ENCODE measurements at regions not wholly inside any gene's neighbourhood (a gene's known extent, or its start where the extent isn't known, plus 50 kb on each side); places are given as distances from the start of the nearest gene placed in this dataset.

GRCh38 chr11:69985641-69986439 is 92.3 kb upstream of the ANO1 start:
- DNase-seq (ENCODE audit: low spot score) (no peak), FAIRE-seq (no peak)

DNA sequence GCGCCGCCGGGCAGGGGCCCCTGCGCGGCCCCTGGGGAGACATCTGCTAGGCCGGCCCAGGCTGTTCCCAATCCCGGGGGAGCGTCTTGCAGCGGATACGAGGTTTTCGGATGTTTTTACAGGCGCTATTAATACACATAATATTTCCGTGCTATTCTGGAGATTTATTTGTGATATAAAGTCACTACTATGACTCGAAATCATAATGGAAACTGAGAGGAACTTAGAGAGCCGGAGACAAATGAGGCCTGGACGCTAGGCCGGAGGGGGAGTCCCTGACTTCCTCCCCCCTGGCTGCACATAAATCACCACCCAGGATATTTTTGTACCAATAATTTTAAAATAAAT is 91.7 kb upstream of the ANO1 start:
- no peak for FAIRE-seq

GRCh38 chr11:69986830-69987229 is 91.3 kb upstream of the ANO1 start:
- DNase-seq (ENCODE audit: low spot score) = no peak
- FAIRE-seq = no peak

More for the DNA sequence above, 91.7 kb upstream of the ANO1 start:
- DNase-seq (ENCODE audit: low spot score) = no peak

GRCh38 chr11:69992026-69992425 is 86.1 kb upstream of the ANO1 start:
- FAIRE-seq = no peak

GRCh38 chr11:69992943-69993694 is 85.0 kb upstream of the ANO1 start:
- FAIRE-seq = no peak
- DNase-seq (ENCODE audit: low spot score) = no peak

More at GRCh38 chr11:69992026-69992425, 86.1 kb upstream of the ANO1 start:
- no peak for DNase-seq (ENCODE audit: low spot score)

DNA sequence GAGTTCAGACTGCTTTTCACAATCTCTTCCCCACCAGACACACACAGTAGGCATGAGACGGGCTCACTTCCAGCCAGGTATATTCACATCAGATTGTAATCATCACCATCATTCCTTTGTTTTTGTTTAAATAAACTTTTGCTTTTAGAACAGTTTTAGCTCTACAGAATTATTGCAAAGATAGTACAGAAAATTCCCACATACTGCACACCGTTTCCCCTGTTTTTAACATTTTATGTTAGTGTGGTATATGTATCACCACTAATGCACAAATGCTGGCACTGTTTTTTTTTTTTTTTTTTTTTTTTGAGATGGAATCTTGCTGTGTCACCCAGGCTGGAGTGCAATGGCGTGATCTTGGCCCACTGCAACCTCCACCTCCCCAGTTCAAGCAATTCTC is 83.3 kb upstream of the ANO1 start:
- DNase-seq (ENCODE audit: low spot score) (no peak), FAIRE-seq (no peak)

GRCh38 chr11:69995697-69996096 is 82.4 kb upstream of the ANO1 start:
- DNase-seq (ENCODE audit: low spot score) (no peak), FAIRE-seq (no peak)

DNA sequence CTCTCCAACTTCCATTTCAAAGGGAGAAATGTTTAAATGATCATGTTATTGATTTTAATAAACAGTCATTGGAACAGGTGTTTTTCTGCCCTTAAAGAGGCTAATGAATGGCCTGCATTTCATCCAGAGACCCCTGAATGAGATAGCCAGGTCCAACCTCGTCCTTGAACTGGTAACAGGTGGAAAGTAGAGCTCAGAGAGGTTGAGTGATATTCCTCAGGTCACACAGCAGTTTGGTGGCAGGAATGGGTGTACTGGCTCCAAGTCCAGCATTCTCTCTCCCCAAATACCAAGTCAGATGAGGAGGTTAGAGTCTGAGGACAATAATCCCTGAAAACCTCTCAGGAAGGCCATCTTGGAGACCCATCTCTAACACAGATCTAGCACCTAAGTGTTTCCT is 81.7 kb upstream of the ANO1 start:
- DNase-seq (ENCODE audit: low spot score) = no peak
- no peak for FAIRE-seq

DNA sequence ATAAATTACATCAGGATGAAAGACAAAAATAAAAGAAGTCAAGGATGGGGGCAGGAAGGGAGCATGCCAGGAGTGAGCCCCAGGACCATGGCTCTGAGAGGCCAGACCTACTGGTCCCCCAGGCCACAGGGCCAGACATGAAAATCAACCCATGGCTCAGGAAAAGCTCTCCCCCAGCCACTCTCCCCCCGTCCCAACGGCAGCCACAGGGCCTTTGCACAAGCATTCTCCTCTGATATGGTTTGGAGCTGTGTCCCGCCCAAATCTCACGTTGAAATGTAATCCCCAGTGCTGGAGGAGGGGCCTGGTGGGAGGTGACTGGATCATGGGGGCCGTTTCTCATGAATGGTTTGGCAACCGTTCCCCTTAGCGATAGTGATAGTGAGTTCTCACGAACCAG is 80.8 kb upstream of the ANO1 start:
- FAIRE-seq = no peak
- no peak for DNase-seq (ENCODE audit: low spot score)

DNA sequence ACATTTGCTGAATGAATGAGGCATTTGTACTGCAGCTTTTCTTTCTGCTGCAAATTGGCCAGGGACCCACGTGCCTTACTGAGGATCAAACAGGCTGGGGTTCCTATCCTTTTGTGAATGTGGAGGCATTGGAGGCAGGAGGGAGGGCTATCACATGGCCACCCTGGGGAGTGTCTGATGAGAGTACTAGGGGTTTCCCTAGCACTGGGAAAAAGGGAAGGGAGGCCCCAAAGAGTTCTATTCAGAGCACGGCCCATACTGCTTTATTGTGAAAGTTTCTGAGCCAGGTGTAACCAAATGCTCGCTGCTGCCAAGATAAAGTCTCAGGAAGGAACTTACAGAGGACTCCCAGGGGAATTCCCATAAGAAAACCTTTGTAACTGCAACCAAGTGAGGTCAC is 78.4 kb upstream of the ANO1 start:
- no peak for FAIRE-seq
- peak; percentile 27 for DNase-seq (ENCODE audit: low spot score)

DNA sequence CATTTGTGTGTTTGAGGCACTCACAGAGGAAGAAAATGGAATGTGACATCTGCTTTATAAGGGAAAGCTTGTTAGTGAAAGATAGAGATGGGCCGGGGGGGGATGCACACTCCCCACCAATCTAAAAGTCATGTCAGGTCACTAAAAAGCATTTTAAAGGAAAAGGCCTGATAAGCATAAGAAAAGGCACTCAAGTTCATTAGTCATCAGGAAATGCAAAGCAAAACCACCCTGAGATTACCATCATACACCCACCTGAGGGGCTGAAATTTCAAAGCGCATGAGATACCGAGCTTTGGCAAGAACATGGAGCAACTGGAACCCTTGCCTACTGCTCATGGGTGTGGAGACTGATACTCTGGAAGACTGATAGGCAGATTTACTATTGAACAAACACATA is 77.9 kb upstream of the ANO1 start:
- no peak for DNase-seq (ENCODE audit: low spot score)
- FAIRE-seq = no peak

GRCh38 chr11:70001246-70001645 is 76.9 kb upstream of the ANO1 start:
- FAIRE-seq = no peak
- DNase-seq (ENCODE audit: low spot score) = no peak

- no peak for FAIRE-seq
- no peak for DNase-seq (ENCODE audit: low spot score)
Observed at GRCh38 chr11:70002433-70002832, 75.7 kb upstream of the ANO1 start.

- DNase-seq (ENCODE audit: low spot score) = peak; percentile 54
- FAIRE-seq = no peak
Observed at GRCh38 chr11:70005107-70005818, 72.9 kb upstream of the ANO1 start.

- no peak for DNase-seq (ENCODE audit: low spot score)
Observed at GRCh38 chr11:70007796-70008195, 70.3 kb upstream of the ANO1 start.

DNA sequence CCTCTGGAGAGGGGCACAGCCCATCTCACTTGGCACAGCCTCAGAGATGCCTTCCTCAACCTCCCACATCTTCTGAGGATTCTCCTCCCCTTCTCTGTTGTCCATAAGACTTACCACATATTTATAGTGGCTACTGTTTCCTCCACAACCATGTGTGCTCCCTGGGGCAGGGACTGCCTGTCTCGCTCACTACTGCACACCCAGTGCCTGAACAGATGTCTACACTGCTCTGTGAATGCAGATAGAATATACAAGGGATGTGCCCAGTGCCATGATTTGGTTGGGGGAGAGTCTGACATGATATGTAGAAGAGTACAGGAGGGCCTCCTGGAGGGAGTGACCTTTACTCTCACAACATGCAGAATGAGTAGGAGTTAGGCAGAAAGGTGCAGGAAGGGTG is 67.3 kb upstream of the ANO1 start:
- peak; percentile 52 for FAIRE-seq
- DNase-seq (ENCODE audit: low spot score) = no peak

More at GRCh38 chr11:70007796-70008195, 70.3 kb upstream of the ANO1 start:
- FAIRE-seq = no peak

GRCh38 chr11:70012134-70012733 is 65.9 kb upstream of the ANO1 start:
- FAIRE-seq = peak; percentile 23
- DNase-seq (ENCODE audit: low spot score) = no peak

DNA sequence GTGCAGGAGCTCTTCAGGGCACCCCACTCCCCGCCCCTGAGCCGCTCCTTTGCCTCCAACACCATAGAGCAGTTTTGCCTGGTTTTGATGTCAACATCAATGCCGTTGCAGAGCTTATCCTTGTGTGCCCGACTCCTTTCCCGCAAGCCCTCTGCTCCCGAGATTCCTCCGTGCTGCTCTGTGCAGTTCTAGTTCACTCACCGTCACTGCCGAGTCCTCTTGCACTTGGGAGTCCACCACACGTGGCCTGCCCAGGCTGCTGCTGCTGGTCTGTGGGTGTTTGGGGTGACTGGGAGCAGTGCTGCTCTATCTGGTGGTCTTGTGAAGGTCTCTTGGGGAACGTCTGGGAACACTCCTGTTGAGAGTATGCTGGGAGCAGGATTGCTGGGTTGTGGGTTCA is 63.8 kb upstream of the ANO1 start:
- FAIRE-seq = peak; percentile 82

DNA sequence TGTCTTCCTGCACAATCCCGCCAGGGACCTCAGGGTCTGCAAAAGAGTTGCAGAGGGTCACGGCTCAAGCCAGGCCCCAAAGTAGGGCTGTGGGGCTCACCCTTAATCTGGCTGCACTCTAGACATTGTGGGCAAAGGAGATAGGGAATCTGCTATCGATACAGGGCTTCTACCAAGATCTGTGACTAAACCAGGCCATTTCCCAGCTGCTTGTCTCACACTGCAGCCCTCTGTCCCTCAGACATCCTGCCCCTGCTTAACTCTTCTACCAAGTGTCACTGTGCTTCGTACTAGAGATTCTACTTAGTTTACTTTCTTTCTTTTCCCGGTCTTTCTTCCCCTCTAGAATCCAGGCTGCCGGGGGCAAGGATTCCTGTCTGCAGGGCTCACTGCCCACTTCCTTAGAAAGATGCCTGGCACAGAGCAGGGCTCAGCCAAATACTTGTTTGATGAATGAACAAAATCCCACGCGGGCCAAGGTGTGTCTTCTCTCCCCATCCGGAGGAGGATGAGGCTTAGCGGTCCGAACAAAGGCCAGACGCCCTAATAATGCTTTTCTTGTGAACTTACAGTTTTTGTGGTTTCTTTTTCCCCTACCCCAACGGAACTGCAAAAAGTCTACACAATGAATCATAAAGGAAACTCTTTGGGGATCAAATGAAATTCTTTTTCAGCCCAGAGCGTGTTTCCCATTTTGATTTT is 61.3 kb upstream of the ANO1 start:
- peak; percentile 87 for DNase-seq (ENCODE audit: low spot score)
- FAIRE-seq = no peak

More for the DNA sequence above, 63.8 kb upstream of the ANO1 start:
- no peak for DNase-seq (ENCODE audit: low spot score)

GRCh38 chr11:70018816-70019215 is 59.3 kb upstream of the ANO1 start:
- DNase-seq (ENCODE audit: low spot score) (no peak), FAIRE-seq (no peak)

- no peak for DNase-seq (ENCODE audit: low spot score)
- FAIRE-seq = no peak
Observed at GRCh38 chr11:70019576-70020011, 58.5 kb upstream of the ANO1 start.
